GM19238 (cell line): ENCODE measurements at regions not wholly inside any gene's neighbourhood (a gene's known extent, or its start where the extent isn't known, plus 50 kb on each side); places are given as distances from the start of the nearest gene placed in this dataset.
"Not testable (repeated sequence)": the region's sequence is repeated elsewhere in the genome, so short reads cannot be mapped to it uniquely, and the experiment has no call there.

Experiments
- DNase-seq: peaks from one replicate; pipeline ENCODE4 v3.0.0; 2011; ENCODE audit warnings: low spot score; ENCODE audit not compliant: insufficient read length

- DNase-seq: no peak
Measured at GRCh38 chr10:78450239-78450638, 416.6 kb downstream of the RPS24 start.

- DNase-seq: no peak
Measured at GRCh38 chr10:78450807-78451485, 417.3 kb downstream of the RPS24 start.

GRCh38 chr10:78451592-78451991, 417.9 kb downstream of the RPS24 start:
- DNase-seq: no peak

- no peak for DNase-seq
Measured at GRCh38 chr10:78454123-78454645, 420.5 kb downstream of the RPS24 start.

GRCh38 chr10:78455236-78455635, 421.6 kb downstream of the RPS24 start:
- DNase-seq: no peak

GRCh38 chr10:78455811-78456210, 422.1 kb downstream of the RPS24 start:
- DNase-seq: no peak

GRCh38 chr10:78456649-78457400, 423.2 kb downstream of the RPS24 start:
- no peak for DNase-seq

GRCh38 chr10:78457804-78458482, 424.3 kb downstream of the RPS24 start:
- no peak for DNase-seq

GRCh38 chr10:78458983-78459638, 425.4 kb downstream of the RPS24 start:
- DNase-seq: no peak

GRCh38 chr10:78459639-78460037, 426.0 kb downstream of the RPS24 start:
- DNase-seq: no peak

GRCh38 chr10:78460204-78460603, 426.5 kb downstream of the RPS24 start:
- DNase-seq: no peak

- no peak for DNase-seq
Measured at GRCh38 chr10:78461333-78461732, 427.7 kb downstream of the RPS24 start.

- DNase-seq: no peak
Measured at GRCh38 chr10:78462176-78462575, 428.5 kb downstream of the RPS24 start.

GRCh38 chr10:78462726-78463228, 429.1 kb downstream of the RPS24 start:
- no peak for DNase-seq

GRCh38 chr10:78464118-78464855, 430.6 kb downstream of the RPS24 start:
- DNase-seq: no peak

GRCh38 chr10:78464856-78465267, 431.2 kb downstream of the RPS24 start:
- no peak for DNase-seq

- no peak for DNase-seq
Measured at GRCh38 chr10:78465431-78465830, 431.8 kb downstream of the RPS24 start.

- no peak for DNase-seq
Measured at GRCh38 chr10:78467496-78468106, 433.9 kb downstream of the RPS24 start.

GRCh38 chr10:78468731-78469130, 435.1 kb downstream of the RPS24 start:
- DNase-seq: not testable (repeated sequence)
